GM13977 (cell line): ENCODE measurements at regions not wholly inside any gene's neighbourhood (a gene's known extent, or its start where the extent isn't known, plus 50 kb on each side); places are given as distances from the start of the nearest gene placed in this dataset.

ENCODE experiments used
- DNase-seq: peaks from one replicate; pipeline ENCODE4 v3.0.0; 2012; ENCODE audit warnings: low spot score
- CTCF ChIP-seq: IDR thresholded peaks from 2 replicates; pipeline ENCODE4 v1.5.1; 2012; ENCODE audit warnings: mild to moderate bottlenecking, control low read depth; ENCODE audit not compliant: insufficient read depth; ENCODE audit errors: extremely low read depth, missing control alignments
- in situ Hi-C: fragments of 300-500 bp; cut with MboI; formaldehyde crosslinking; loops from one replicate; pipeline ENCODE4 v1.12.0; 2022; ENCODE audit warnings: low sequenced_read_pairs, low pct_unique_long_range_greater_than_20kb, mixed read lengths, inconsistent platforms; ENCODE audit not compliant: unreplicated experiment

- in situ Hi-C loops: no loop called here
- no peak for TF ChIP-seq CTCF
- DNase-seq: no peak
These were observed 78.4 kb upstream of the DAB2 start for GRCh38 chr5:39503155-39503554.

GRCh38 chr5:39502704-39503103 lies 77.9 kb upstream of the DAB2 start:
- TF ChIP-seq CTCF: no peak
- in situ Hi-C loops: no loop called here
- no peak for DNase-seq

GRCh38 chr5:39501397-39501796 lies 76.6 kb upstream of the DAB2 start:
- no peak for TF ChIP-seq CTCF
- in situ Hi-C loops: no loop called here
- no peak for DNase-seq

- no peak for TF ChIP-seq CTCF
- no peak for DNase-seq
- in situ Hi-C loops: no loop called here
These were observed 75.9 kb upstream of the DAB2 start for GRCh38 chr5:39500551-39501175.

- no peak for DNase-seq
- in situ Hi-C loops: no loop called here
These were observed 73.6 kb upstream of the DAB2 start for GRCh38 chr5:39498278-39498952.

GRCh38 chr5:39497322-39497721 lies 72.5 kb upstream of the DAB2 start:
- no peak for DNase-seq
- TF ChIP-seq CTCF: no peak
- in situ Hi-C loops: no loop called here

More at GRCh38 chr5:39498278-39498952, 73.6 kb upstream of the DAB2 start:
- TF ChIP-seq CTCF: no peak
